Astrocyte (in vitro differentiated cells and primary cell): ENCODE measurements at regions not wholly inside any gene's neighbourhood (a gene's known extent, or its start where the extent isn't known, plus 50 kb on each side); places are given as distances from the start of the nearest gene placed in this dataset.

Experiments
- CTCF ChIP-seq: IDR thresholded peaks from 2 replicates; pipeline ENCODE4 v1.5.1; 2011; ENCODE audit warnings: low read depth, mild to moderate bottlenecking, inconsistent platforms, low read length, moderate library complexity; ENCODE audit not compliant: insufficient read depth
- EZH2 ChIP-seq: IDR thresholded peaks from 2 replicates; pipeline ENCODE4 v1.6.1; 2012; ENCODE audit warnings: mild to moderate bottlenecking, low read length, inconsistent platforms; ENCODE audit not compliant: insufficient read depth

GRCh38 chr2:129055242-129055641 lies 736.6 kb upstream of the HS6ST1 start:
- TF ChIP-seq CTCF (no peak), EZH2 (no peak)
